Iris pigment epithelial cell (primary cell): ENCODE measurements at regions not wholly inside any gene's neighbourhood (a gene's known extent, or its start where the extent isn't known, plus 50 kb on each side); places are given as distances from the start of the nearest gene placed in this dataset.
A peak's percentile ranks its signal among the peaks of the same experiment; 100 is the strongest.

Source experiments
- DNase-seq: peaks from one replicate; pipeline ENCODE4 v3.0.0-alpha.2; 2011; ENCODE audit warnings: low read depth

DNA sequence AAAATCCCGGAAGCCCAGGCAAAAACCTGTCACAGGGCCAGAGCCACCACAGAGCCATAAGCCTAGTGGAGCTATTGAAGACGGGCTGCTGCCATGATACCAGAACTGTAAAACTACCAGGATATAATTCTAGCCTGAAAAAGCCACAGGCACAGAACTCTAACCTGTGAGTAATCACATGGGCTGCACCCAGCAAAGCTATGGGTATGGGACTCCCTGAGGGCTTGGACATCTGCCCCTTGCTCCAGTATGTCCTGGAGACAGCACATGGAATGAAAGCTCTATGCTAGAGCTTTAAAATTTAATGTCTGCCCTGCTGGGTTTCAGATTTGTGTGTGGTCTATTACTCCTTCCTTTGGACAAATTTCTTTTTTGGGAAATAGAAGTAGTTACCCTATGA, 2183.6 kb upstream of the CELF4 start:
- no peak for DNase-seq

DNA sequence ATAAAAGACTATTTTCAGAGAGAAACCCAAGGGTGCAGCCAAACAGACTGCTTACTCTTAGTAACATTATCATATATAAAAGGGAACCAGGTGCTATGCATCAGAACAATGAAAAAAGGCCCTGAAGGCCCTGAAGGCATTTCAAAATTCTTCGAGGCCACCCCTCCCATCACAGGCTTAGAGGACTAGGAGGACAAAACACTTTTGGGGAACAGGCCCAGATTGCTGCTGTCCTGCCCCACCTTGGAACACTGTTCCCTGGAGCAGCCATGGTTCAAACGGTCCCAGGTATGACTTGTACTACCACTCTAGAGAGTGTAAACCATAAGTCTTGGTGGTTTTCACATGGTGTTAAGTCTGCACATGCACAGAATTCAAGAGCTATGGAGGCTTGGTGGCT, 2183.1 kb upstream of the CELF4 start:
- no peak for DNase-seq

- peak; percentile 45 for DNase-seq
Measured at GRCh38 chr18:39746201-39746600, 2180.6 kb upstream of the CELF4 start.

DNA sequence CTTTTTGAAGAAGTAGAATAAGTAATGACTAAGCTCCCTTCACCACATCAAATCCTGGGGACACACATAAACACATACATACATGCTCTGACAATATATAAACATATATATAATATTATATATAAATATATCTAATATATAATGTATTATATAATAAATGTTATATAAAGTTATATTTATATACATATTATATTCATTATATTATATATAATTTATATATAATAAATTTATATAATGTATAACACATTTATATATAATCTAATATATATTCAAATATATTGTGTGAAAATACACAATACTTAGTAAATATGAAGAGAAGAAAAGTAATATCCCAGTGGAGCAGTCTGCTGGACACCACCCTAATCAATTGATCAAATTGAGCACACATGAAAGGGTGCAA, 2177.9 kb upstream of the CELF4 start:
- DNase-seq = no peak

DNA sequence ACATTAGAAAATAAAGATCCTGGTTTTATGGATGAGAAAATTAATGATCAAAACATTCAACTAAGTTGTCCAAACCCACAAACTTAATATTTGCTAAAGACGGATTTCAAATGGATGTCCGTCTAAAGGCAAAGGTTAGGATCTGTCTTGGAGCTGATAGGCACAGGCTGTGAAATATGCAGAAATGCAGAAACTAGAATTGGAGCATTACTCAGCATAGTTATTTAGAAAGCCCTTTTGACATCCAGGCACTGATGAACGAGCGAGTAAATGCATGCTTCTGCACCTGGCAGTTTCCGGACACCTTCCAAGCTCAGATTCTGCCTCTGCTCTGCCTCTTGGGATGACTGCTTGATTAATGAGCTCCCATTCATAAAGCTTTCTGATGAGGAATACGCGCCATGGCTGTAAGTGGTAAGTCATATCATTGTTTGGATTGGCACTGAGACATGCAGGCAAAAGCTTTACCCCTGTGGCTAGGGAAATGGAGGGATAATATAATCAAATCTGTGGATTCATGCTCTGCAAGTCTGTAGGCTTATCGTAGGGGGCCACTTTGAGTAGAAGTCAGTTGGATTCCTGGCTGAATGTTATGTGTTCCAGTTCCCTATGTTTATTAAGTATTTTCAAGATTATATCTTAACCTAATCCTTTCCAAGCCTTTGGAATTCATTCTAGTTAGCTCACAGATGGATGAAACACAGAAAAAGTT, 2176.3 kb upstream of the CELF4 start:
- peak; percentile 39 for DNase-seq

GRCh38 chr18:39737869-39738268, 2172.3 kb upstream of the CELF4 start:
- DNase-seq = no peak

GRCh38 chr18:39732918-39733317, 2167.3 kb upstream of the CELF4 start:
- DNase-seq = no peak

DNA sequence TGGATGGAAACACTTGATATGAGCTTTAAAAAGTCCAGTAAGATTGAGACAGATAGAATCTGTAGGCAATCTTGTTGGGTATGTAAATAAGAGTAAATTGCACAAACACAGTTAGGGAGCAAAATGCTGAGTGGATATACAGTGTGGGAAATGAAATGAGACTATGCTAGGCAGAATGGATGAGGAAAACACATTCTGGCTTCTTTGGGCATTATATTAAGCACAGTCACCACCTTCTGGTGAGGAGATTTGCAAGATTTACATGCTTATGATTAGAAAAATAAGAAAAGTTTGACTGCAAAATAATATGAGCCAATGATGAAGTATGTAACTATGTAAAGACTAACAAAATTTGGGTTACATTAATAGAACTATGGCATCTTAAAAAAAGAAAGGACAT, 2165.0 kb upstream of the CELF4 start:
- DNase-seq = no peak

- DNase-seq = peak; percentile 33
Measured at GRCh38 chr18:39724652-39725051, 2159.1 kb upstream of the CELF4 start.

DNA sequence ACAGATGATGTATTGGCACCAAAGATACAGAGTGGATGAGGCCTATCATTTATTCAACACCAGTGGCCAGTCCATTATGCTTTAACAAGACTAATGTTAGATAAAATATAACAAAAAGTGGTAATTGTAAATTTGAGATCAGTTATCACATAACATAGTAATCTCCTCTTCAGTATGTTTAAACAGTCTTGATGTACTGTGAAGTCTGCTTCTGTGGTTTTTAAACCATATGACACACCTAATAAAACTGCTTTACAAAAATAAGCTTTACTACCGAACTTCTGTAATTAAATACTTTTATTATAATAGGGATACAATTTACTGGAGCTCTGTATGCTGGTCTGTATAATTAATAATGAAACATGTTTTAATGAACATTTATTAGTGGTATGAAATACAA, 2156.1 kb upstream of the CELF4 start:
- peak; percentile 46 for DNase-seq

DNA sequence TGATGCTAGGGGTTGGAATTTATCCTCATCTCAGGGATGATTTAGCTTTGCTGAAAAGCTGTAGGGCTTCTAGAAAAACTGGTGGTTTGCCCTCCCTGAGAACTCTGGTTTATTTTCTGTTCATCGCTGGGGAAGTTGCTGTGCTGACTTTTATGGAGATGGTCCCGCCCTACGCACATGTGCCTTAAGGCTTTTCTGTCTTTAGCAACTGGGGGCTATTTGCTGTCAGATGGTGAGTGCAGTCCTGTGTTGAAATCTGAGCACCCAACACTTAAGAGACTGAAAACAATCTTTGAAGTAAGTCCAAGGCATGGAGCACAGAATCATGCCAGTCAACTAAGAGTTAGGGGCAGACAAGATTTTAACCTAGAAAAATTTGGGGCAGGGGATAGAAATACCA, 2148.4 kb upstream of the CELF4 start:
- DNase-seq = no peak

- DNase-seq = no peak
Measured at GRCh38 chr18:39711701-39712100, 2146.1 kb upstream of the CELF4 start.

- DNase-seq = no peak
Measured at GRCh38 chr18:39705362-39705761, 2139.8 kb upstream of the CELF4 start.

DNA sequence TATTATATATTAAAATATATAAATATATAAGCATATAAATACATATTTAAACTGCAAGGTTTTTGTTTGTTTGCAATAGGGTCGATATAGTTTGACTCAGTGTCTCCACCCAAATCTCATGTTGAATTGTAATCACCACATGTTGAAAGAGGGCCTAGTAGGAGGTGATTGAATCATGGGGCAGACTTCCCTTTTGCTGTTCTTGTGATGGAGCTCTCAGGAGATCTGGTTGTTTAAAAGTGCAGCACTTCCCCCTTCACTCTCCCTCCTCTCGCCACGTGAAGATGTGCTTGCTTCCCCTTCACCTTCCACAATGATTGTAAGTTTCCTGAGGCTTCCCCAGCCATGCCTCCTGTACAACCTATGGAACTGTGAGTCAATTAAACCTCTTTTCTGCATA, 2137.3 kb upstream of the CELF4 start:
- no peak for DNase-seq

DNA sequence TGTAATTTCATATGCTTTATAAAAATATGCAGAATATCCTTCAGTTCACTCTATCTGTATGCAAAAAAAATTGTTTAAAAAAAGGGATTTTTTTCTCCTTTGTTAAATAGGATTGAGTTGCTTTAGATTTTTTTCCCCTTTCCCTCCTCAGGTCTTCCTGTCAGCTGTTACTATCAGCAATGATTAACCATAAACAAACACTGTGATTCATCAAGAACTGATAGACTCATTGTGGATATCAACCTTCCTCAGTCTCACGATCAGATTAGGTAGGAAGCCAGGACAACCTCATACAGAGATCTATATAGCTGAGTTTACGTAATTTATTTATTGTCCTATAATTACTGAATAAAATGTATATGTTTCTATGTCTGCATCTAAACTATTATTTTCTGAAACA, 2136.2 kb upstream of the CELF4 start:
- DNase-seq = peak; percentile 67

- no peak for DNase-seq
Measured at GRCh38 chr18:39701055-39701783, 2135.6 kb upstream of the CELF4 start.

- no peak for DNase-seq
Measured at GRCh38 chr18:39699340-39699964, 2133.9 kb upstream of the CELF4 start.

DNA sequence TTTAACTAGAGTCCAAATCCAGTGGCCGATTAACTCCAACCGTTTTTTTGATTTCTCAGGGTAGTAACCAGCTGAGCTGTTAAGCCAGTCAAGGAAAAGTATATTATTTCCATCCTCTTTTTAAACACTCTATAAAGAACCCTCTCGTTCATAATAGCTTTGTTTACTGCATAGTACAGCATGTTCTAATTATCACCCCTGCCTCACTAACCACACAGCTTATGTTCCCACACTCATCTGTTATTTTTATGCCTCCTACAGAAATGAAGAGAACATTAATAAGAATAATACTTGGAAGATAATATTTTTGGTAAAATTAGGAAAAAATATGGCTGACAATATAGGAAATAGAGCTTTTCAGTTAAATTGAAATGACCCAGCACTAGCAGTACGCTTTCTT, 2132.8 kb upstream of the CELF4 start:
- no peak for DNase-seq

DNA sequence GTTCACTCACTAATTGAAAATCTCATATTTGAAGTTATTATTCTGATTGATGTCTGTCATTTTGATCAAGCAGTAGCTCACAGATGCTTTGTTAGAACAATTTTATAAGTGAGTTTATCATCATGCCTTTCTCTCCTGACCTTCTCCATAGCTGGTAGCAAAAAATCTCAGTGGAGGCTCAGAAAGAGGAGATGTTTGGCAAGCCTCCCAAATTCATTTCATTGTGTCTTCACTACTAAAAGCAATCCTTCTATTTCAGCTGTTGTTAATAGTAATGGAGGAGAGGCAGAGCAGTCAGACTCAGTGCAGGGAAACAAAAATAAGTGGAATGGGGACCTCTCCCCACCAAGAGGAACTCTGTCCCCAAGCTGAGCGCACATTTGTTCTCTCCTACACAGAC, 2127.8 kb upstream of the CELF4 start:
- DNase-seq = peak; percentile 19

DNA sequence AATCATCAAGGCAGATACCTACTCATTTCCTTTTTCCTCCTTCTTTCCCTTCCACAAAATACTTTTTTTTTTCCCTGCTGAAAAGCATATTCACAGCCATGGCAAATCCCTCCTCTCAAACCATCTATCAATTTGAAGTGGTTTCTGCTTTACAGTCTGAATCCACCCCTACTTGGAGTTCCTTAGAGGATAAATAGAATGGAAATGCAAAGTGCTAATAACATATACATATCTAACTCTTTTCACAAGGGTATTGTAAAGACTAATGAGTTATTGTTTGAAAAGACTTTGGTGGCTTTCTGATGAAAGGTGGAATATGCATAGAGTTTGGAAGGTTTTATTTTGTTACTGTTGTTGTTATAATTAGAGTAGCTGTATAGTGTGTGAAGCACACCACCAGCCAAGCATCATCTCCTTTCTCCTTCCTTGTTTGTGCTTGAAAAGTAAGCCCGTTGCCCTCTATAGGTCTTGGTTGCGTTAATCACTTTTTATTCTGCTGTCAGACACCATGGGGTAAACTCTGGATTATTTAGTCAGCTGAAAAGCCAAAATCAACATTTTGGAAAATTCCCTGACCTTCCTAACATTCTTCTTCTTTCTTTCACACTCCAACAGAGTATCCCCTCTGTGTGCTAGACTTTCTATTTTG, 2126.9 kb upstream of the CELF4 start:
- no peak for DNase-seq

DNA sequence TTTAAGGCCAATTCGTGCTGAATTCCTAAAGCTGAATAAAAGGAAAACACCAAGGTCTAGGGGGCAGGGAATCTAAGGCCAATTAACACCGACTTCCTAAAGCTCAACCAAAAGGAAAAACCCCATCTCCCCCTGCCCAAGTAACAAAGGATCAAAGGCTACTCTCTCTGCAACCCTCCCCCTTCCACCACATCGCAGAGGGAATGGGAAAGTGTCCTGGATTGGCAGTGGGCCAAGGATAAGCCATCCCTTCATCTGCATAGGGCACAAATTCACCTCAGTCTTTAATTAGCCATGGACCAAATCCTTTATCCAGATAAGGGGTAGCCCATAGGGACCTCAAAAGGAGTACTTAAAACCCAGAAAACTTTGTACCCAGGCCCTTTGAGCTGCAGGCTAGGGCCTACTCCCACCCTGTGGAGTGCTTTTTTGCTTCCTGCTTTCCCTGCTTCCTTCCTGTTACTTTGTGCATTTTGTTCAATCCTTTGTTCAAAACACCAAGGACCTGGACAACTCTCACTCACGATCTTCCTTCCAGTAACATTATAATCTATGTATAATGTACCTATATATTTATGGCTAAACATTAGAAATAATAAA, 2119.8 kb upstream of the CELF4 start:
- DNase-seq = no peak

DNA sequence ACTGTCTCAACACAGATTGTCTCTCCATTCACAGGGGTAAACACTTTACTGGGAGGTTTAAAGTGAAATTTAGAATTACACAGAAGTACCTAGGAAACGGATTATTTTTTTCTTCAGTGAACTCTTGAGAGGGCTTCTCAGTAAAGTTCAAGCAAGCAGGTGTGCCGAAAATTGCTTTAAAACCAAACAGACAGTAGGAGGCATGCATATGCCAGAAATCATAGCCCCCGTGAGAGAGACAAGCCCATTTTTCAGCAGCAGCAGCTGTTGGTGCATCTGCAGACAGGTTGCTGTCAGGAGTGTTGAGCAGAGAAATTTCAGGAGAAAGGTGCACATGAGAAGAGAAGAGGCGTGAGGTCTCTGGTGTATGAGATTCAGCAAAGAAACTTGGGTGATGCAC, 2115.5 kb upstream of the CELF4 start:
- DNase-seq = no peak

DNA sequence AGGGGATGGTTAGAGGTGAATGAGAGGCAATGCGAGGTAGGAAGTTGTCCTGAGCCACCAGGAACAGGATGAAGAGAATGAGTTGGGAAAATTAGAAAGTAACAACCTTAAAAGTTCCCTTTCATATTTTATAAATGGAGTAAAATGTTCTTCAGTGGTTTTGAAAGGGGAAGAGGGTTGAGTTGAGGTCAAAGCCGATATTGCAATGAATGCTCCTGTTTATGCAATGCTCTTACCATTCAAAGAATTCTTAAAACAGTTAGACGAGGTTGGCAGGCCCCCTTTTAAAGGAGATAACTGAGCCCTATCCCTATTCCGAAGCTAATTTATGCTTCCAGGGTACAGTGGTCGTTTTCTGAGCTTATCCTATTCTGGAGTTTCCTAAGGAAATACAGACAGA, 2110.3 kb upstream of the CELF4 start:
- no peak for DNase-seq
